ACHN (cell line): ENCODE measurements at regions not wholly inside any gene's neighbourhood (a gene's known extent, or its start where the extent isn't known, plus 50 kb on each side); places are given as distances from the start of the nearest gene placed in this dataset.

Experiments
- DNase-seq: peaks from one replicate; pipeline ENCODE4 v3.0.0-alpha.2; 2015
- in situ Hi-C: cut with HindIII; loops from 2 replicates; pipeline ENCODE4 v1.10.0; 2017; ENCODE audit warnings: low sequenced_read_pairs, low pct_ligation_motif_present, low pct_unique_long_range_greater_than_20kb

GRCh38 chr7:110157631-110158362, 933.1 kb upstream of the LRRN3 start:
- in situ Hi-C loops = no loop called here
- peak; percentile 67 for DNase-seq

GRCh38 chr7:110168010-110168409, 922.9 kb upstream of the LRRN3 start:
- DNase-seq = no peak
- in situ Hi-C loops = no loop called here

- DNase-seq = no peak
- in situ Hi-C loops = no loop called here
These were observed 920.1 kb upstream of the LRRN3 start for GRCh38 chr7:110170841-110171240.

GRCh38 chr7:110177463-110177862, 913.5 kb upstream of the LRRN3 start:
- in situ Hi-C loops = no loop called here
- no peak for DNase-seq

GRCh38 chr7:110179037-110179436, 911.9 kb upstream of the LRRN3 start:
- in situ Hi-C loops = no loop called here
- no peak for DNase-seq

- DNase-seq = no peak
- in situ Hi-C loops = no loop called here
These were observed 909.2 kb upstream of the LRRN3 start for GRCh38 chr7:110181768-110182167.

GRCh38 chr7:110186334-110186733, 904.6 kb upstream of the LRRN3 start:
- no peak for DNase-seq
- in situ Hi-C loops = no loop called here

GRCh38 chr7:110187877-110188554, 902.9 kb upstream of the LRRN3 start:
- in situ Hi-C loops = no loop called here
- no peak for DNase-seq

GRCh38 chr7:110204527-110204926, 886.4 kb upstream of the LRRN3 start:
- in situ Hi-C loops = no loop called here
- peak; percentile 42 for DNase-seq

GRCh38 chr7:110205899-110206298, 885.0 kb upstream of the LRRN3 start:
- no peak for DNase-seq
- in situ Hi-C loops = no loop called here

GRCh38 chr7:110209884-110210283, 881.0 kb upstream of the LRRN3 start:
- in situ Hi-C loops = no loop called here
- DNase-seq = no peak

- in situ Hi-C loops = no loop called here
- no peak for DNase-seq
These were observed 879.9 kb upstream of the LRRN3 start for GRCh38 chr7:110210941-110211608.

GRCh38 chr7:110224643-110225042, 866.3 kb upstream of the LRRN3 start:
- DNase-seq = no peak
- in situ Hi-C loops = no loop called here

GRCh38 chr7:110246118-110246517, 844.8 kb upstream of the LRRN3 start:
- in situ Hi-C loops = no loop called here
- no peak for DNase-seq

- DNase-seq = no peak
- in situ Hi-C loops = no loop called here
These were observed 837.8 kb upstream of the LRRN3 start for GRCh38 chr7:110253093-110253492.

- in situ Hi-C loops = no loop called here
- no peak for DNase-seq
These were observed 833.3 kb upstream of the LRRN3 start for GRCh38 chr7:110257673-110258072.

GRCh38 chr7:110262251-110262650, 828.7 kb upstream of the LRRN3 start:
- no peak for DNase-seq
- in situ Hi-C loops = no loop called here

- in situ Hi-C loops = no loop called here
These were observed 826.6 kb upstream of the LRRN3 start for GRCh38 chr7:110264288-110264687.

GRCh38 chr7:110281362-110281761, 809.6 kb upstream of the LRRN3 start:
- no peak for DNase-seq
- in situ Hi-C loops = no loop called here

More at GRCh38 chr7:110264288-110264687, 826.6 kb upstream of the LRRN3 start:
- no peak for DNase-seq

- DNase-seq = no peak
- in situ Hi-C loops = no loop called here
These were observed 807.9 kb upstream of the LRRN3 start for GRCh38 chr7:110283056-110283455.
